OCI-LY7 (cell line): ENCODE measurements at regions not wholly inside any gene's neighbourhood (a gene's known extent, or its start where the extent isn't known, plus 50 kb on each side); places are given as distances from the start of the nearest gene placed in this dataset.

Source experiments
- BruUV-seq: library from RNA; stranded (reverse); fragments of 400-500 nt; replicated peaks from 2 replicates; lab custom pipeline; 2021; lab: Mats Ljungman, UMichigan
- CTCF ChIA-PET: fragments of 300-600 bp; sonication (Branson Sonifier 250); formaldehyde crosslinking; loops from one replicate; lab custom pipeline; 2022; ENCODE audit warnings: antibody characterized with exemption; ENCODE audit not compliant: unreplicated experiment; lab: Charles Lee
- POLR2A ChIA-PET: fragments of 300-600 bp; sonication (Branson Sonifier 250); formaldehyde crosslinking; loops from one replicate; lab custom pipeline; 2022; ENCODE audit warnings: antibody characterized with exemption; lab: Charles Lee
- DNase-seq: peaks from one replicate; pipeline ENCODE4 v3.0.0-alpha.2; 2015; ENCODE audit warnings: low spot score
- H2AFZ ChIP-seq: fragments of 200-600 bp; sonication (generic), shearing (Covaris generic); 2 replicates; pipeline ENCODE4 v1.6.1; 2014; ENCODE audit warnings: mild to moderate bottlenecking, antibody characterized with exemption, low read length, moderate library complexity
- H3K27ac ChIP-seq: fragments of 200-600 bp; sonication (generic); 2 replicates; pipeline ENCODE4 v1.5.1; 2014; ENCODE audit warnings: mixed run types, low read depth, mild to moderate bottlenecking, moderate library complexity, low read length, inconsistent platforms; ENCODE audit not compliant: poor library complexity, severe bottlenecking
- H3K36me3 ChIP-seq: fragments of 200-600 bp; sonication (generic); 2 replicates; pipeline ENCODE4 v1.6.1; 2014; ENCODE audit warnings: mild to moderate bottlenecking, antibody characterized with exemption, low read length, moderate library complexity, mixed read lengths; ENCODE audit not compliant: insufficient read depth
- H3K4me1 ChIP-seq: fragments of 200-600 bp; sonication (generic); 2 replicates; pipeline ENCODE4 v1.5.1; 2014; ENCODE audit warnings: mild to moderate bottlenecking, low read length; ENCODE audit not compliant: insufficient read depth, poor library complexity, severe bottlenecking
- H3K4me2 ChIP-seq: fragments of 200-600 bp; sonication (generic); 2 replicates; pipeline ENCODE4 v1.6.1; 2014; ENCODE audit warnings: mild to moderate bottlenecking, low read length
- H3K4me3 ChIP-seq: fragments of 200-600 bp; sonication (generic); 2 replicates; pipeline ENCODE4 v1.5.1; 2014; ENCODE audit warnings: mild to moderate bottlenecking, low read depth, low read length; ENCODE audit not compliant: poor library complexity, severe bottlenecking
- H3K79me2 ChIP-seq: fragments of 200-600 bp; sonication (generic); 2 replicates; pipeline ENCODE4 v1.6.1; 2016; ENCODE audit warnings: low read depth, mild to moderate bottlenecking, low read length, moderate library complexity, mixed read lengths; ENCODE audit not compliant: insufficient read depth
- H3K9me2 ChIP-seq: fragments of 200-600 bp; sonication (generic); 2 replicates; pipeline ENCODE4 v1.6.1; 2016; ENCODE audit warnings: mild to moderate bottlenecking, low read length, mixed read lengths; ENCODE audit not compliant: insufficient read depth
- H3K9me3 ChIP-seq: fragments of 200-600 bp; sonication (generic); 2 replicates; pipeline ENCODE4 v1.6.1; 2014; ENCODE audit warnings: mild to moderate bottlenecking, mixed run types, low read length, mixed read lengths
- H4K20me1 ChIP-seq: fragments of 200-600 bp; sonication (generic); 2 replicates; pipeline ENCODE4 v1.6.1; 2014; ENCODE audit warnings: mild to moderate bottlenecking, antibody characterized with exemption, low read length, moderate library complexity, mixed read lengths; ENCODE audit not compliant: insufficient read depth
- CTCF ChIP-seq: fragments of 200-600 bp; sonication (generic); conservative IDR thresholded peaks from 2 replicates; pipeline ENCODE4 v1.5.1; 2014; ENCODE audit warnings: mild to moderate bottlenecking, antibody characterized with exemption, low read length, moderate library complexity, mixed read lengths
- EZH2phosphoT487 ChIP-seq: fragments of 200-600 bp; sonication (generic); IDR thresholded peaks from 2 replicates; pipeline ENCODE4 v1.6.1; 2018; ENCODE audit warnings: low read depth, borderline replicate concordance, mild to moderate bottlenecking, mixed run types, antibody characterized with exemption, low read length, moderate library complexity, mixed read lengths
- intact Hi-C: fragments of 100-400 bp; cut with micrococcal nuclease; formaldehyde crosslinking; loops from one replicate; pipeline ENCODE4 v1.10.0; 2022; ENCODE audit not compliant: unreplicated experiment

DNA sequence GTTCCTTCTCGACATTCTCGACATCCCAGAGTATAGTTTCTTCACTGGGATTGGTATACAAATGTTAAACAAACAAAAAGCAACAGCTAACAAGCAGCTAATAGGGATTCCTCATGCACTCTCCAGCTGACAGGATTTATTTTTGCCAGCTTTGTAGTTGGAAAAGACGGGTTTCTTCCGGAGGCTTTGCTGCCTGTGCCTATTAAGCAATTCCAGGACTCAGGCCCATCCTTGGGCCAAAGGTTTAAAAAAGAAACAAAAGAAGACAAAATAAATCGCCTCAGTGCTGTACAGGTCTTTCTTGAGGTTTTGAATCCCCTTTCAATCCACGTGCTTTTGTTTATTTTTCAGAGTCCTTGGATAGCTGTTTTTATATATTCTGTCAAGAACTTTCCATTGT is 1414.5 kb upstream of the PCDH9 start:
- no peak for DNase-seq
- intact Hi-C loops: no loop called here
- Histone ChIP-seq H3K9me2 (no peaks in the 10 kb centered on the region), H3K36me3 (no peaks in the 10 kb centered on the region), H4K20me1 (no peaks in the 10 kb centered on the region), H2AFZ (no peak overlapping the region), H3K4me3 (no peak overlapping the region), H3K9me3 (no peaks in the 10 kb centered on the region), H3K27ac (no peak overlapping the region), H3K79me2 (no peaks in the 10 kb centered on the region), H3K4me1 (no peaks in the 10 kb centered on the region), H3K4me2 (no peak overlapping the region)
- ChIA-PET CTCF (no interaction called here), POLR2A (interaction anchor here (0.7 kb wide), 1 partner anchor 108 kb away, joined by 5 read pairs; no protein-coding TSS in a partner anchor)
- TF ChIP-seq CTCF (no peak), EZH2phosphoT487 (no peak)
- BruUV-seq: no TSS peak

GRCh38 chr13:68636784-68637183 is 1406.6 kb upstream of the PCDH9 start:
- H3K4me1 ChIP-seq: no peaks in the 10 kb centered on the region
- no peak for TF ChIP-seq EZH2phosphoT487
- no peak for TF ChIP-seq CTCF
- H3K4me2 ChIP-seq: no peak overlapping the region
- CTCF ChIA-PET: no interaction called here
- no peak overlapping the region for H2AFZ ChIP-seq
- no TSS peak for BruUV-seq
- no peaks in the 10 kb centered on the region for H3K79me2 ChIP-seq
- H3K27ac ChIP-seq: no peak overlapping the region
- no peaks in the 10 kb centered on the region for H3K36me3 ChIP-seq
- no peak overlapping the region for H3K4me3 ChIP-seq
- no peaks in the 10 kb centered on the region for H3K9me2 ChIP-seq
- H4K20me1 ChIP-seq: no peaks in the 10 kb centered on the region
- intact Hi-C loops: no loop called here
- no peaks in the 10 kb centered on the region for H3K9me3 ChIP-seq
- POLR2A ChIA-PET: no interaction called here
- DNase-seq: no peak

DNA sequence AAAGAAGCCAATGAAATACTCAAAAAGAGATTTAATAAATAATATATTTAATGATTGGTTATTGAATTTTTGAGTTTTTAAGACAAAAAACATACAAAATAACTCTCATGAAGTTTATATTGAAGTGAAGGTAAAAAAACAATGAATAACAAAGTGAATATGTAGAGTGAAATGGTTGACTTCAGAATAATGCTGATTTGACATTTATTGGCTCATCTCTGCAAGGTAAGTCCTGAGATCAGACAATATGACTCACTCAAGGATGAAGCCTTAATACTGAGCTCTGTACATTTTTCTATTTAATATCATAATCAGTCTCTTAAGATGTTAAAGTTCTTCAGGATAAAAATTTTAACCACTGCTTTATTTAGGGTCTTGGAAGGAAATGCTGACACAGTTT is 1398.9 kb upstream of the PCDH9 start:
- Histone ChIP-seq H3K4me1 (no peaks in the 10 kb centered on the region), H4K20me1 (no peaks in the 10 kb centered on the region), H3K79me2 (no peaks in the 10 kb centered on the region), H3K27ac (no peak overlapping the region), H2AFZ (no peak overlapping the region), H3K9me3 (no peaks in the 10 kb centered on the region), H3K4me2 (no peak overlapping the region), H3K4me3 (no peak overlapping the region), H3K36me3 (no peaks in the 10 kb centered on the region), H3K9me2 (no peaks in the 10 kb centered on the region)
- ChIA-PET CTCF (no interaction called here), POLR2A (no interaction called here)
- no peak for DNase-seq
- BruUV-seq: no TSS peak
- intact Hi-C loops: no loop called here
- TF ChIP-seq EZH2phosphoT487 (no peak), CTCF (no peak)
